Mucosa of gallbladder (tissue), 1 donor: ENCODE measurements at regions not wholly inside any gene's neighbourhood (a gene's known extent, or its start where the extent isn't known, plus 50 kb on each side); places are given as distances from the start of the nearest gene placed in this dataset.
"Not testable (repeated sequence)": the region's sequence is repeated elsewhere in the genome, so short reads cannot be mapped to it uniquely, and the experiment has no call there.

Experiments used
- DNase-seq: peaks from one replicate; pipeline ENCODE4 v3.0.0-alpha.2; 2020; ENCODE audit warnings: low spot score
- donor health status: DM: no; HTN: no; CAD: no.

GRCh38 chr12:46619474-46619873 is 206.3 kb downstream of the SLC38A4 start:
- DNase-seq: not testable (repeated sequence)

GRCh38 chr12:46617737-46618136 is 208.1 kb downstream of the SLC38A4 start:
- DNase-seq: not testable (repeated sequence)

- peak; percentile 25 for DNase-seq
Observed at GRCh38 chr12:46617167-46617566, 208.6 kb downstream of the SLC38A4 start.

GRCh38 chr12:46610754-46611153 is 215.0 kb downstream of the SLC38A4 start:
- no peak for DNase-seq

DNA sequence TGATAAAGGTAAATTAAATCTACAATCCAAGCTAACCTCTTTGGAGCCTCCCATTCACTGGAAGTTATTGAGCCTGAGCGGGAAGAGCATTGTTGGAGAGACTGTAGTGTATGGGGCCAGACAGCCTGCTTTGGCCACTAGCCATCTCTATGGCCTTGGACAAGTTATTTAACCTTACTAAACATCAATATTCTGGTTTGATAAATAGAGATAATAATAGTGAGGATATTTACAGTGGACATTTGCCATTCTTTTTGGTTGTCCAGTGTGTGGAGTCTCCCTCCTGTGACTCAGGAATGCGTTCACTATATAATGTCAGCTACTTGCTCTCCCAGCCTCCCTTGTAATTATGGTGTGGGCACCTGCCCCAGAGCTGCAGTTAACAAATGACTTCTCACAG is 216.1 kb downstream of the SLC38A4 start:
- peak; percentile 66 for DNase-seq

- no peak for DNase-seq
Observed at GRCh38 chr12:46609273-46609623, 216.5 kb downstream of the SLC38A4 start.

- no peak for DNase-seq
Observed at GRCh38 chr12:46608431-46609272, 217.1 kb downstream of the SLC38A4 start.

DNA sequence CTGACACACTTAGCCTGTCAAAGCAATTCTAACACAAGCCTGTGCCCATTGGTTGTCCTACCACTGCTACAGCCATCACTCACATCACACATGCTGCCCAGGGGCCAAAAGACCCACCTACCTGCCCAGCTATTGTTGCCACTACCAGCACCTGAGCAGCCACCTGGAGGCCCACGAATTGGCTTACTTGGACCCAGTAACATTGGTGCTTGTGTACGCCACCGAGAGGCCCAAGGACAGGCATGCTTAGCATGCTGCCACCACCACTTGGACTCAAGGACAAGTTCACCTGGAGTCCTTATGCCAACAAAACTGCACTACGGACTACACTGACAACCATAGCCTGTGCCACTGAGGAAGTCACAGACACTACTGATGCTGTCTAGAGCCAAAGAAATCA is 221.1 kb downstream of the SLC38A4 start:
- no peak for DNase-seq

- no peak for DNase-seq
Observed at GRCh38 chr12:46603776-46604456, 221.9 kb downstream of the SLC38A4 start.

DNA sequence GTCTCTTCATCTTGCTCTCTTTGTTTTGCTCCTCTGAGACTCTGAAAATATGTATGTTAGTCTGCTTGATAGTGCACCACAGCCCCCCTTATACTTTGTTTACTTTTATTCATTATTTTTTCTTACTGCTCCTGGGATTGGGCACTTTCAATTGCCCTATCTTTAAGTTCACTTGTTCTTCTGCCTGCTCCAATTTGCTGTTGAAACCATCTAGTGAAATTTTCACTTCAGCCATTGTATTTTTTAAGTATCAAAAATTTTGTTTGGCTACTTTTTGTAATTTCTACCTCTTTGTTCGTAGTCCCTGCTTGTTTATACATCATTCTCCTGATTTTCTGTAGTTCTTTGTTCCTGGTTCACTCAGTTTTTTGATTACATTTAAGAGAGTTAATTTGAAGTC is 223.3 kb downstream of the SLC38A4 start:
- DNase-seq: no peak

DNA sequence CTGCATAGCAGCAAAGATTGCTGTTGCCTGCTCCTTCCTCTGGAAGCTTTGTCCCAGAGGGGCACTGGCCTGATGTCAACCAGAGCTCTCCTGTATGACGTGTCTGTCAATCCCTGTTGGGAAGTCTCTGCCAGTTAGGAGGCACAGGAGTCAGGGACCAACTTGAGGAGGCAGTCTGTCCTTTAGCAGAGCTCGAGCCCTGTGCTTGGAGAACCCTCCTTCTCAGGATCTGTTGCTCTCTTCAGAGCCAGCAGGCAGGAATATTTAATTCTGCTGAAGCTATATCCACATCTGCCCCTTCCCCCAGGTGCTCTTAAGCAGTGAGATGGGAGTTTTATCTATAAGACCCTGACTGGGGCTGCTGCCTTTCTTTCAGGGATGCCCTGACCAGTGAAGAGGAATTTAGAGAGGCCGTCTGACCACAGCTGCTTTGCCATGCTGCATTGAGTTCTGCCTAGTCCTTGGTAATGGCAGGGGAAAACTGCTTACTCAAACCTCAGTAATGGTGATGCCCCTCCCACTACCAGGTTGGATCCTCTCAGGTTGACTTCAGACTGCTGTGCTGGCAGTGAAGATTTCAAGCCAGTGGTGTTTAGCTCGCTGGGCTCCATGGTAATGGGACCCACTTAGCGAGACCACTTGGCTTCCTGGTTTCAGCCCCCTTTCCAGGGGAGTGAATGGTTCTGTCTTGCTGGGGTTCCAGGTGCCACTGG is 218.6 kb upstream of the SLC38A2 start:
- DNase-seq: no peak

DNA sequence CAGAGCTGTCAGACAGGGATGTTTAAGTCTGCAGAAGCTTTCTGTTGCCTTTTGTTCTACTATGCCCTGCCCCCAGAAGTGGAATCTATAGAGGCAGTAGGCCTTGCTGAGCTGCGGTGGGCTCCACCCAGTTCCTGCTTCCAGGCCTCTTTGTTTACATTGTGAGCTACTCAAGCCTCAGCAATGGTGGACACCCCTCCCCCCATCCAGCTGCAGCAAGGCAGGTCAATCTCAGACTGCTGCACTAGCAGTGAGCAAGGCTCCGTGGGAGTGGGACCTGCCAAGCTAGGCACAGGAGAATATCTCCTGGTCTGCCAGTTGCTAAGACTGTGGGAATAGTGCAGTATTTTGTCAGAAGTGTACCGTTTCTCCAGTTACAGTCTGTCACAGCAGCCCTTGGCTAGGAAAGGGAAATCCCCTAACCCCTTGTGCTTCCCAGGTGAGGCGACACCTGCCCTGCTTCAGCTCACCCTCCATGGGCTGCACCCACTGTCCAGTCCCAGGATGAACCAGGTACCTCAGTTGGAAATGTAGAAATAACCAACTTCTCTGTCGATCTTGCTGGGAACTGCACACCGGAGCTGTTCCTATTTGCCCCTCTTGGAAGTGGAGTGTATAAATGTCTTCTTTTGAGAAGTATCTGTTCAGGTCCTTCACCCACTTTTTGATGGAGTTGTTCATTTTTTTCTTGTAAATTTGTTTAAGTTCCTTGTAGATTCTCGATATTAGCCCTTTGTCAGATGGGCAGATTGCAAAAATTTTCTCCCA is 213.5 kb upstream of the SLC38A2 start:
- DNase-seq: peak; percentile 63

DNA sequence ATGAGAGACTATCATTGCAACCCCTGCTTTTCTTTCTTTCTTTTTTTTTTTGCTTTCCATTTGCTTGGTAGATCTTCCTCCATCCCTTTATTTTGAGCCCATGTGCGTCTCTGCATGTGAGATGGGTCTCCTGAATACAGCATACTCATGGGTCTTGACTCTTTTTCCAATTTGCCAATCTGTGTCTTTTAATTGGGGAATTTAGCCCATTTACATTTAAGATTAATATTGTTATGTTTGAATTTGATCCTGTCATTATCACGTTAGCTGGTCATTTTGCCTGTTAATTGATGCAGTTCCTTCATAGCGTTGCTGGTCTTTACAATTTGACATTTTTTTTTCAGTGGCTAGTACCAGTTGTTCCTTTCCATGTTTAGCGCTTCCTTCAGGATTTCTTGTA is 211.5 kb upstream of the SLC38A2 start:
- DNase-seq: not testable (repeated sequence)

DNA sequence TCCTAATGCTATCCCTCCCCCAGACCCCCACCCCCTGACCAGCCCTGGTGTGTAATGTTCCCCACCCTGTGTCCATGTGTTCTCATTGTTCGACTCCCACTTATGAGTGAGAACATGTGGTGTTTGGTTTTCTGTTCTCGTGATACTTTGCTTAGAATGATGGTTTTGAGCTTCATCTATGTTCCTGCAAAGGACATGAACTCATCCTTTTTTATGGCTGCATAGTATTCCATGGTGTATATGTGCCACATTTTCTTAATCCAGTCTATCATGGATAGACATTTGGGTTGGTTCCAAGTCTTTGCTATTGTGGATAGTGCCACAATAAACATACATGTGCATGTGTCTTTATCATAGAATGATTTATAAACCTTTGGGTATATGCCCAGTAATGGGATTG is 209.4 kb upstream of the SLC38A2 start:
- not testable (repeated sequence) for DNase-seq

- DNase-seq: no peak
Observed at GRCh38 chr12:46580445-46580844, 207.9 kb upstream of the SLC38A2 start.

- DNase-seq: no peak
Observed at GRCh38 chr12:46579474-46579873, 206.9 kb upstream of the SLC38A2 start.

DNA sequence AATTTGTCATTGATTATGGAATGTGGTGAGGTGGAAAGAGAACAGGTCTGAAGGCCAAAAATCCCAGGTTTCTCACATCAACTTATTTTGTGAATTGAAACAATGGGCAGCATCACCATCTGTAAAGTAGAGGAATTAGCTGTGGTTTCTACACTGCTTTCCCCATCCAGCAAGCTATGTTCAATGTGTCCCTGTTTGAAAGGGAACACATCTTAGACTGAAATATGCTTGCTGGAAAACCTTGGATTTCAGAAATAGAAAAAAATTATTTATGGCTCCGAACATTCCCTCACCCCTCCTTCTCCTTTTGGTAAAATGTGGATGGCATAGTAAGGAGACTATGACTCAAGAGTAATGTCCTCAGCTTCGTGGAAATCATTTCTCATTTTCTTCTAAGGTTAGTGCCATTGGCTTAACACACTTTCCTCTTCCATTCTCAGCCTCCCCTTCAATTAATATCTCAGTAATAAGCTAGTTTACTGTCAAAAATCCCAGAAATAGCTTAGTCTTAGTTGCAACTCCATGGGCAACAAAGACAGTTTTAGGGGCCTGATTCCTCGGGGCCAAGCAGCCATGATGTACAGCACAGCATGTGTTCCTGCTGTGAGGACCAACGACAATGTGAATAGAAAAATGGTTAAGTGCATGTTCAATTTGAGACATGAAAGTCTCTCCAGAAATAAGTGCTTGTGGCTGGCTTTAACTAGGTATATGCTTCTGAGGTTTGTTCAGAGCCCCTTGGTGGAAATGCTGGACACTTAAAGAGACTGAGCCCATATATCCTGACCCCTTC is 205.8 kb upstream of the SLC38A2 start:
- DNase-seq: no peak

DNA sequence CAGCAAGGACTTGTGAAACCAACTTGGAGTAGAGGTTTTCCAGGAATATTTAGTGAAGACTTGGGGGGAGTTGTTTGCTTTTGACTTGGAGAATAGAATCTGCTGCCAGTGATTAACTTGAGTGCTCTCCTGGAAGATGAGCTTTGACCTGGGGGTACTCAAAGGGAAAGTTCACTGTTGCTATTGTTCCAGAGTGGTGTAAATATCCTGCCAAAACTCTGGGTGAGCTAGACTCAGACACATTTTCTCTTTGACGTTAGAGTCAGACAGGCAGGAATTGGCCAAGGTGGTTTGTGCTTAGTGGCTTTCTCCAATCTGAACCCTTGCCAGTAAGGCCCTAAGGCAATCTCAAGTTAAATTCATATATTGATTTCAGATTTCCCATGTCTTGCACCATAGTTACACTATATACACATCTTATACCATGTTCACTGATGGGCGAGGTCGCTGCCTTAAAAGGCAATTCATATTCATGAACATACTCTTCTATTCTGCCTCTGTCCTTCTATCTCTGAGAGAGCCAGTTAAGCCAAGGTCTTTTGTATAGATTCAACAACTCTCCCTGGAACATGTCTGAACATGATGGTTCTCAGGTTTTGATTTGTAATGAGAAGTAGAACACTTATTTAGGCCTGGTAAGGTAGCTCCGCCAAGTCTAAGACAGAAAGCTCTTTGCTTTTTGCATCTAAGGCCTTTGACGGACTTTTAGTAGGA is 204.6 kb upstream of the SLC38A2 start:
- DNase-seq: no peak

GRCh38 chr12:46574847-46575246 is 202.3 kb upstream of the SLC38A2 start:
- no peak for DNase-seq

DNA sequence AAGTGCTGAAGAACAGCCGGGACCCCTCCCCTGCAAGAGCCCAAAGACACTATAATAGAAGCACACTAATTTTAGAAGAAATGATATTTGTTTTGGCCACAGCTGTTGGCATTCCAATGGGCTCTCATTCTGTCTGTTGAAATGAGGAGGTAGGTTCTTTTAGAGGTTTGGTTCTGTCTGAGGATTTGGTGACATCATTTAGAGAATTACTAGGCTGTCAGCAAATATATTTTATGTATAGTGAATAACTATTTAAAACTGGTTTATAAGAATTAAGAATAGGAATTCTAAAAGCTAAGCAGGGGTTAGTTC is 200.7 kb upstream of the SLC38A2 start:
- no peak for DNase-seq
